OCI-LY1 (cell line): ENCODE measurements at regions not wholly inside any gene's neighbourhood (a gene's known extent, or its start where the extent isn't known, plus 50 kb on each side); places are given as distances from the start of the nearest gene placed in this dataset.

ENCODE experiments used
- CTCF ChIP-seq: fragments of 200-600 bp; sonication (generic), shearing (Covaris generic); IDR thresholded peaks from 2 replicates; pipeline ENCODE4 v1.5.1; 2017; ENCODE audit warnings: mild to moderate bottlenecking, antibody characterized with exemption, low read length, moderate library complexity, mixed read lengths
- EZH2 ChIP-seq: fragments of 200-600 bp; sonication (generic), shearing (Covaris generic); IDR thresholded peaks from 2 replicates; pipeline ENCODE4 v1.8.0; 2017; ENCODE audit warnings: borderline replicate concordance, mixed run types, mild to moderate bottlenecking, antibody characterized with exemption, low read length, moderate library complexity, mixed read lengths

DNA sequence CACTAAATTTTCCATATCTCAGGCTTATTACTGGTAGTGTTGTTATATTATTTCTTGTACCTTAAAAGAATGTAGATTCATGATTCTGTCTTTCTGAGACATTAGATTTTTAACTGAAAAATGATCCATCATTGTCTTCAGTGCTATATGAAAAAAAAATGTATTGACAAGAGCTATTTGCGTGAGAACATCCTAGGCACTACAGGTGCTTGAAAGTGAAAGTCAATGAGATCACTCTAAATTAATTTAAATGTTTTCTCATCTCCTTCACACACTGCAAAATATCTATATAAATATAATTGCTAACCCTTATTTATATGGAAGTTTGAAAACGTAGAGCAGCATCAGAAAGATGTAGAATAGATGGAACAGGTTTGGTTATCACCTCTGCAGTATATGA is 684.6 kb downstream of the TRIB2 start:
- TF ChIP-seq CTCF (no peak), EZH2 (no peak)
